DOHH2 (cell line): ENCODE measurements at regions not wholly inside any gene's neighbourhood (a gene's known extent, or its start where the extent isn't known, plus 50 kb on each side); places are given as distances from the start of the nearest gene placed in this dataset.
"Not testable (repeated sequence)": the region's sequence is repeated elsewhere in the genome, so short reads cannot be mapped to it uniquely, and the experiment has no call there.

Experiments
- EZH2phosphoT487 ChIP-seq: fragments of 200-600 bp; sonication (generic); IDR thresholded peaks from 2 replicates; pipeline ENCODE4 v1.6.1; 2017; ENCODE audit warnings: borderline replicate concordance, mild to moderate bottlenecking, antibody characterized with exemption, low read length, moderate library complexity, mixed read lengths
- TF ChIP-seq, protein P1 (sequence below): fragments of 200-600 bp; sonication (generic); IDR thresholded peaks from one replicate; pipeline ENCODE4 v1.5.1; 2014; ENCODE audit warnings: antibody characterized with exemption, mild to moderate bottlenecking, low read depth, low read length; ENCODE audit not compliant: poor library complexity, severe bottlenecking

- TF ChIP-seq, protein P1, sequence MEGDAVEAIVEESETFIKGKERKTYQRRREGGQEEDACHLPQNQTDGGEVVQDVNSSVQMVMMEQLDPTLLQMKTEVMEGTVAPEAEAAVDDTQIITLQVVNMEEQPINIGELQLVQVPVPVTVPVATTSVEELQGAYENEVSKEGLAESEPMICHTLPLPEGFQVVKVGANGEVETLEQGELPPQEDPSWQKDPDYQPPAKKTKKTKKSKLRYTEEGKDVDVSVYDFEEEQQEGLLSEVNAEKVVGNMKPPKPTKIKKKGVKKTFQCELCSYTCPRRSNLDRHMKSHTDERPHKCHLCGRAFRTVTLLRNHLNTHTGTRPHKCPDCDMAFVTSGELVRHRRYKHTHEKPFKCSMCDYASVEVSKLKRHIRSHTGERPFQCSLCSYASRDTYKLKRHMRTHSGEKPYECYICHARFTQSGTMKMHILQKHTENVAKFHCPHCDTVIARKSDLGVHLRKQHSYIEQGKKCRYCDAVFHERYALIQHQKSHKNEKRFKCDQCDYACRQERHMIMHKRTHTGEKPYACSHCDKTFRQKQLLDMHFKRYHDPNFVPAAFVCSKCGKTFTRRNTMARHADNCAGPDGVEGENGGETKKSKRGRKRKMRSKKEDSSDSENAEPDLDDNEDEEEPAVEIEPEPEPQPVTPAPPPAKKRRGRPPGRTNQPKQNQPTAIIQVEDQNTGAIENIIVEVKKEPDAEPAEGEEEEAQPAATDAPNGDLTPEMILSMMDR, result not testable (repeated sequence)
- TF ChIP-seq EZH2phosphoT487, result not testable (repeated sequence)
These were observed 104.9 kb upstream of the MDFIC start for GRCh38 chr7:114817036-114817435.
